K562 (cell line): ENCODE measurements at regions not wholly inside any gene's neighbourhood (a gene's known extent, or its start where the extent isn't known, plus 50 kb on each side); places are given as distances from the start of the nearest gene placed in this dataset.

Experiments used
- ATAC-seq: fragments of 200-7000 bp; cut with Tn5 transposase; 3 replicates; pipeline ENCODE4 v1.9.1; 2020; ENCODE audit warnings: moderate library complexity
- BruUV-seq: library from RNA; stranded (reverse); fragments of 400-500 nt; replicated peaks from 2 replicates; lab custom pipeline; 2021; lab: Mats Ljungman, UMichigan
- CTCF ChIA-PET: fragments of 300-600 bp; formaldehyde crosslinking; extraction: SDS; loops from one replicate; lab custom pipeline; 2021; ENCODE audit warnings: low intra/inter-chr PET ratio; lab: Yijun Ruan, JAX
- POLR2A ChIA-PET: fragments of 300-600, 350-650 bp; sonication (Branson Sonifier 250); formaldehyde crosslinking; extraction: SDS; loops from one replicate; lab custom pipeline; 2021; ENCODE audit warnings: antibody characterized with exemption, inconsistent platforms; lab: Yijun Ruan, JAX
- DNase-seq, 4 experiments: peaks; one replicate each; pipeline versions ENCODE4 v3.0.0 to v3.0.0-alpha.2; 2011 to 2018; ENCODE audit warnings: low spot score in 3 of 4, mixed read lengths in 3 of 4; ENCODE audit errors: extremely low read depth in 1 of 4
- FAIRE-seq: peaks from 2 replicates; lab custom pipeline; 2011; peaks lifted over from hg19 to GRCh38; lab: Jason Lieb, UNC
- H2AFZ ChIP-seq: 2 replicates; pipeline ENCODE4 v1.6.0; 2011; ENCODE audit warnings: low read depth, low read length, control low read depth, inconsistent platforms
- H3K27ac ChIP-seq: fragments of 200-600 bp; 3 replicates; pipeline ENCODE4 v1.8.0; 2011; ENCODE audit warnings: low read depth, mild to moderate bottlenecking, control low read depth, inconsistent platforms, low read length, moderate library complexity, mixed read lengths; ENCODE audit errors: extremely low read depth
- H3K27me3 ChIP-seq, 2 experiments: fragments of 300-600 bp in 1 of 2; 2 replicates in 1 of 2; 3 replicates in 1 of 2; pipeline versions ENCODE4 v1.6.0 to v1.8.0; 2011; ENCODE audit warnings: inconsistent platforms in 2 of 2, low read length in 2 of 2, mild to moderate bottlenecking in 1 of 2, mixed read lengths in 1 of 2, moderate library complexity in 1 of 2; ENCODE audit not compliant: control insufficient read depth in 2 of 2, insufficient read depth in 2 of 2
- H3K36me3 ChIP-seq: fragments of 300-600 bp; 3 replicates; pipeline ENCODE4 v1.8.0; 2011; ENCODE audit warnings: mild to moderate bottlenecking, low read length, inconsistent platforms; ENCODE audit not compliant: control insufficient read depth, insufficient read depth
- H3K4me1 ChIP-seq, 2 experiments: fragments of 200-600 bp in 1 of 2; replicated peaks in 1 of 2; 2 replicates in 1 of 2; 3 replicates in 1 of 2; pipeline versions ENCODE4 v1.5.1 to v1.8.0; 2011; ENCODE audit warnings: inconsistent platforms in 2 of 2, low read length in 2 of 2, mild to moderate bottlenecking in 1 of 2, mixed read lengths in 1 of 2, moderate library complexity in 1 of 2; ENCODE audit not compliant: control insufficient read depth in 2 of 2, insufficient read depth in 2 of 2
- H3K4me2 ChIP-seq: 2 replicates; pipeline ENCODE4 v1.6.1; 2011; ENCODE audit warnings: low read length, control low read depth, inconsistent platforms, mixed read lengths; ENCODE audit not compliant: insufficient read depth
- H3K4me3 ChIP-seq: fragments of 200-600 bp; sonication (generic), shearing (Covaris generic); 2 replicates; pipeline ENCODE4 v1.5.1; 2016; ENCODE audit warnings: control low read depth, inconsistent platforms
- H3K79me2 ChIP-seq: fragments of 200-600 bp; 3 replicates; pipeline ENCODE4 v1.8.0; 2011; ENCODE audit warnings: low read length, inconsistent platforms; ENCODE audit not compliant: control insufficient read depth, insufficient read depth
- H3K9ac ChIP-seq, 2 experiments: 2 replicates each; pipeline versions ENCODE4 v1.6.0 to v1.6.1; 2011; ENCODE audit warnings: low read depth in 2 of 2, low read length in 2 of 2, control low read depth in 1 of 2, inconsistent platforms in 1 of 2, mild to moderate bottlenecking in 1 of 2, mixed read lengths in 1 of 2; ENCODE audit not compliant: insufficient read depth in 1 of 2
- H3K9me1 ChIP-seq: one replicate; pipeline ENCODE4 v1.6.0; 2011; ENCODE audit warnings: inconsistent platforms, mild to moderate bottlenecking, low read length, moderate library complexity; ENCODE audit not compliant: control insufficient read depth, insufficient read depth
- H3K9me3 ChIP-seq: replicated peaks from 2 replicates; pipeline ENCODE4 v1.5.1; 2011; ENCODE audit warnings: low read depth, low read length, inconsistent platforms; ENCODE audit not compliant: control insufficient read depth, insufficient read depth
- H4K20me1 ChIP-seq: replicated peaks from 2 replicates; pipeline ENCODE4 v1.6.1; 2011; ENCODE audit warnings: low read length, inconsistent platforms, mixed read lengths; ENCODE audit not compliant: control insufficient read depth, insufficient read depth
- ADNP ChIP-seq: fragments of 200-800 bp; sonication (Bioruptor generic); IDR thresholded peaks from 2 replicates; pipeline ENCODE4 v1.6.1; 2016; ENCODE audit warnings: missing genetic modification characterization, missing compliant biosample characterization
- C11orf30 ChIP-seq: fragments of 450-650 bp; IDR thresholded peaks from 2 replicates; pipeline ENCODE4 v1.6.1; 2016; ENCODE audit warnings: low read depth, mild to moderate bottlenecking
- NFE2 ChIP-seq: IDR thresholded peaks from 2 replicates; pipeline ENCODE4 v1.6.1; 2014; ENCODE audit warnings: antibody characterized with exemption, low read depth
- NKRF ChIP-seq: fragments of 450-650 bp; IDR thresholded peaks from 2 replicates; pipeline ENCODE4 v1.6.1; 2016; ENCODE audit warnings: borderline replicate concordance
- POLR2A ChIP-seq: fragments of 450-650 bp; conservative IDR thresholded peaks from 2 replicates; pipeline ENCODE4 v1.6.1; 2016
- PYGO2 ChIP-seq: fragments of 450-650 bp; IDR thresholded peaks from 2 replicates; pipeline ENCODE4 v1.6.1; 2016; ENCODE audit warnings: mild to moderate bottlenecking, missing genetic modification characterization, moderate library complexity, missing compliant biosample characterization
- ZNF121 ChIP-seq: sonication (generic); formaldehyde crosslinking; conservative IDR thresholded peaks from 2 replicates; pipeline ENCODE4 v1.8.0; 2022; ENCODE audit warnings: missing genetic modification reagents
- WGBS: fragments of 100-300 bp; shearing (Covaris generic); methylation state at CpG from one replicate; pipeline ENCODE4 v1.1.6; 2016; ENCODE audit warnings: low coverage, mixed read lengths; ENCODE audit not compliant: insufficient coverage; ENCODE audit errors: missing lambda C conversion rate; 5-methylcytosine and 5-hydroxymethylcytosine counted together
- in situ Hi-C: fragments of 300-500 bp; cut with MboI; formaldehyde crosslinking; loops from 4 replicates; pipeline ENCODE4 v1.15.0; 2018; ENCODE audit warnings: inconsistent platforms, mixed read lengths
- intact Hi-C: fragments of 100-400 bp; cut with micrococcal nuclease; formaldehyde crosslinking; loops from 2 replicates; pipeline ENCODE4 v1.14.2; 2022

DNA sequence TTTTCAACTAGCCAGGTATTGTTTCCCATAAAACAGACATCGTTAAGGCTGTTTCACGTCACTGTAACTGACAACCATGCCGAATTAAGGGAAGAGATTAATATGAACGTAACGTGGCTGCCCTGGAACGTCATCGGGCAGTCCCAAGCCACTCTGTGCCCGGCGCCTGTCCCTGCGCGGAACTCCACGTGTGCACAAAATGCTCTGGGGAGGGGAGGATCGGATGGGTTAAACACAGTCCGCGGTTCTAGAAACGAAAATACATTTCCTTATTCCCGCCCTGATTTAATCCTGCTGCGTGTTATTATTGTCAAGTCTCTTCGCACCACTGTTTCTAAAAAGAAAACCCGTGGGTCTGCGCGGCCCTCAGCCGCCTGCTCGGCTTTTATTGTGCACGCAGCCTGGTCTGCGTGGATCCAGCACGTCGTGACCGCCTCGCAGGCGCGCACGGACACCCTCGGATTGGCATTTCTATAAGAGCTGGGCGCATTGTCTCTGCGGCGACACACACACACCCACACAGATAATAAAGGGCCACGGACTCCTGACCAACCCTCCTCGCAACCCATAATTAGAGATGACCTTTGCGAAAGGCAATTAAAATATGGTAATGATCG lies 69.6 kb upstream of the BCOR start:
- in situ Hi-C loops (no loop called here), intact Hi-C loops (no loop called here)
- H3K4me2 ChIP-seq, result peak overlapping the region; percentile 52
- H3K4me1 ChIP-seq, result peaks cover 29 to 53% of the 10 kb centered on the region in 2 experiments
- peaks cover 57% of the 10 kb centered on the region for H3K79me2 ChIP-seq
- 84% methylated on average over 18 of the region's 41 CpGs for WGBS
- POLR2A ChIA-PET, result interaction anchor here (0.7 to 1.4 kb wide), 5 partner anchors 13 to 74 kb away, joined by 3 to 8 read pairs (median 3); partner anchors contain the start of gene BCOR
- ATAC-seq (no peak), DNase-seq (no peak), FAIRE-seq (no peak)
- H3K4me3 ChIP-seq, result no peak overlapping the region
- no peak overlapping the region for H2AFZ ChIP-seq
- no TSS peak for BruUV-seq
- H3K27ac ChIP-seq, result peak overlapping the region; percentile 78; the same call in 1 of the 3 replicates
- peak overlapping the region in 1 of 2 experiments; percentile 70; a peak in 1 of 4 replicates for H3K9ac ChIP-seq
- 0 out of 3 replicates have a peak, but pooled peaks cover 3% of the 10 kb centered on the region for H3K36me3 ChIP-seq
- H4K20me1 ChIP-seq, result no peaks in the 10 kb centered on the region
- H3K9me3 ChIP-seq, result no peaks in the 10 kb centered on the region
- H3K9me1 ChIP-seq, result no peaks in the 10 kb centered on the region
- TF ChIP-seq POLR2A (no peak), ADNP (tag) (no peak), PYGO2 (tag) (no peak), ZNF121 (CRISPR knock-in tag) (no peak), NKRF (no peak), C11orf30 (no peak), NFE2 (no peak)
- TF ChIP-seq, all 486 proteins: peak for 0
- CTCF ChIA-PET, result no interaction called here
- H3K27me3 ChIP-seq, result no peaks in the 10 kb centered on the region
